Ovary (tissue), 3 donors: ENCODE measurements at regions not wholly inside any gene's neighbourhood (a gene's known extent, or its start where the extent isn't known, plus 50 kb on each side); places are given as distances from the start of the nearest gene placed in this dataset.

ENCODE experiments used
- EP300 ChIP-seq: sonication (generic); formaldehyde crosslinking; IDR thresholded peaks from one replicate; pipeline ENCODE4 v1.6.1; 2017; ENCODE audit warnings: antibody characterized with exemption
- POLR2A ChIP-seq: fragments of 450-650 bp; IDR thresholded peaks from one replicate; pipeline ENCODE4 v1.6.1; 2017; ENCODE audit warnings: antibody characterized with exemption, mild to moderate bottlenecking, moderate library complexity
- TF ChIP-seq, protein P1 (sequence below), 3 donors: fragments of 450-650 bp in 2 of 3; fragments of 200-600 bp in 1 of 3; IDR thresholded peaks; one replicate each; pipeline versions ENCODE4 v1.5.1 to v1.8.0; 2016 to 2022; ENCODE audit warnings: antibody characterized with exemption in 3 of 3, mild to moderate bottlenecking in 1 of 3
- donor health status: DM: no; HTN: no; CAD: no.

DNA sequence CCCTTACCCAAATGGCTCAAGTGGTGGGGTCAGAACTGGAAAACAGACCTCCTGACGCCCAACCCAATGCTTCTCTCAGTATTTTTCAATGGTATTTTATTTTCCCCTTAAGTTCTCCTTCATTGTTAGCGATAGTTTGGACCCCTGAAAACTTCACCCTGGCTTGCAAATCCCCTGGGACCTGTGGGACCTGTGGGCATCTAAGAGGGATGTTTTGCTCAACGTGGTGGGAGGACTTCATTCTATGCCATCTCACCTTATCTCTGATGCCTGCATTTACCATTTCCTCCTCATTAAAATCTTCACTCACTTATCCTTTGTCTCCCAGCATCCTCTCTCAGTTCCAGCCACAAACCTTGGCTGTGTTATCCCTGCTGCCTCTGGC lies 59.4 kb upstream of the GZMB start:
- TF ChIP-seq, protein P1, sequence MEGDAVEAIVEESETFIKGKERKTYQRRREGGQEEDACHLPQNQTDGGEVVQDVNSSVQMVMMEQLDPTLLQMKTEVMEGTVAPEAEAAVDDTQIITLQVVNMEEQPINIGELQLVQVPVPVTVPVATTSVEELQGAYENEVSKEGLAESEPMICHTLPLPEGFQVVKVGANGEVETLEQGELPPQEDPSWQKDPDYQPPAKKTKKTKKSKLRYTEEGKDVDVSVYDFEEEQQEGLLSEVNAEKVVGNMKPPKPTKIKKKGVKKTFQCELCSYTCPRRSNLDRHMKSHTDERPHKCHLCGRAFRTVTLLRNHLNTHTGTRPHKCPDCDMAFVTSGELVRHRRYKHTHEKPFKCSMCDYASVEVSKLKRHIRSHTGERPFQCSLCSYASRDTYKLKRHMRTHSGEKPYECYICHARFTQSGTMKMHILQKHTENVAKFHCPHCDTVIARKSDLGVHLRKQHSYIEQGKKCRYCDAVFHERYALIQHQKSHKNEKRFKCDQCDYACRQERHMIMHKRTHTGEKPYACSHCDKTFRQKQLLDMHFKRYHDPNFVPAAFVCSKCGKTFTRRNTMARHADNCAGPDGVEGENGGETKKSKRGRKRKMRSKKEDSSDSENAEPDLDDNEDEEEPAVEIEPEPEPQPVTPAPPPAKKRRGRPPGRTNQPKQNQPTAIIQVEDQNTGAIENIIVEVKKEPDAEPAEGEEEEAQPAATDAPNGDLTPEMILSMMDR (IDR thresholded peaks at IDR 0.05), result no peak
- TF ChIP-seq POLR2A, result no peak
- TF ChIP-seq EP300, result no peak
